ENCODE measurements at regions not wholly inside any gene's neighbourhood (a gene's known extent, or its start where the extent isn't known, plus 50 kb on each side); places are given as distances from the start of the nearest gene placed in this dataset.
"Not testable (repeated sequence)": the region's sequence is repeated elsewhere in the genome, so short reads cannot be mapped to it uniquely, and the experiment has no call there.

GRCh38 chr4:188960411-188961093 lies 821.3 kb downstream of the TRIML1 start:
- DNase-seq = no peak

- DNase-seq = no peak
Measured at GRCh38 chr4:188971125-188971524, 831.9 kb downstream of the TRIML1 start.

GRCh38 chr4:188975271-188975670 lies 836.0 kb downstream of the TRIML1 start:
- DNase-seq = no peak

GRCh38 chr4:188976644-188977115 lies 837.4 kb downstream of the TRIML1 start:
- DNase-seq = no peak

GRCh38 chr4:188977232-188977631 lies 838.0 kb downstream of the TRIML1 start:
- not testable (repeated sequence) for DNase-seq

GRCh38 chr4:188984518-188984917 lies 845.3 kb downstream of the TRIML1 start:
- DNase-seq = no peak

GRCh38 chr4:188986271-188986689 lies 847.0 kb downstream of the TRIML1 start:
- no peak for DNase-seq

- no peak for DNase-seq
Measured at GRCh38 chr4:188987011-188987410, 847.8 kb downstream of the TRIML1 start.

GRCh38 chr4:188988131-188988530 lies 848.9 kb downstream of the TRIML1 start:
- DNase-seq = no peak

- DNase-seq = no peak
Measured at GRCh38 chr4:188989371-188989770, 850.1 kb downstream of the TRIML1 start.

GRCh38 chr4:188992706-188993105 lies 853.5 kb downstream of the TRIML1 start:
- no peak for DNase-seq

GRCh38 chr4:188993871-188994270 lies 854.6 kb downstream of the TRIML1 start:
- no peak for DNase-seq

GRCh38 chr4:189001283-189001970 lies 862.2 kb downstream of the TRIML1 start:
- no peak for DNase-seq

GRCh38 chr4:189001971-189002450 lies 862.8 kb downstream of the TRIML1 start:
- no peak for DNase-seq

- no peak for DNase-seq
Measured at GRCh38 chr4:189002475-189002874, 863.2 kb downstream of the TRIML1 start.

- not testable (repeated sequence) for DNase-seq
Measured at GRCh38 chr4:189010452-189011217, 871.4 kb downstream of the TRIML1 start.

GRCh38 chr4:189021831-189022230 lies 882.6 kb downstream of the TRIML1 start:
- DNase-seq = no peak

GRCh38 chr4:189022440-189023035 lies 883.3 kb downstream of the TRIML1 start:
- DNase-seq = no peak

- no peak for DNase-seq
Measured at GRCh38 chr4:189029976-189030504, 890.8 kb downstream of the TRIML1 start.

GRCh38 chr4:189032606-189033338 lies 893.5 kb downstream of the TRIML1 start:
- DNase-seq = peak; percentile 22

GRCh38 chr4:189033801-189034347 lies 894.6 kb downstream of the TRIML1 start:
- DNase-seq = no peak

- no peak for DNase-seq
Measured at GRCh38 chr4:189035091-189035490, 895.9 kb downstream of the TRIML1 start.
